ENCODE measurements at regions not wholly inside any gene's neighbourhood (a gene's known extent, or its start where the extent isn't known, plus 50 kb on each side); places are given as distances from the start of the nearest gene placed in this dataset.

GRCh38 chr2:44110444-44110843, 58.2 kb upstream of the PPM1B start:
- TF ChIP-seq CTCF (IDR thresholded peaks at IDR 0.05) = no peak
- TF ChIP-seq EP300 (IDR thresholded peaks at IDR 0.05) = no peak
- no peak for TF ChIP-seq POLR2A (IDR thresholded peaks at IDR 0.05)
- no peak for TF ChIP-seq POLR2AphosphoS5 (IDR thresholded peaks at IDR 0.05)

Data from suprapubic skin (tissue), 4 donors.